COLO829 (cell line): ENCODE measurements at regions not wholly inside any gene's neighbourhood (a gene's known extent, or its start where the extent isn't known, plus 50 kb on each side); places are given as distances from the start of the nearest gene placed in this dataset.

ENCODE experiments used
- DNase-seq: peaks from one replicate; pipeline ENCODE4 v3.0.0; 2012; ENCODE audit warnings: low spot score

- peak; percentile 38 for DNase-seq
Measured at GRCh38 chr12:19572920-19573558, 133.7 kb downstream of the AEBP2 start.

GRCh38 chr12:19573866-19574265 is 134.6 kb downstream of the AEBP2 start:
- DNase-seq = no peak

- no peak for DNase-seq
Measured at GRCh38 chr12:19574601-19575000, 135.3 kb downstream of the AEBP2 start.

- DNase-seq = peak; percentile 50
Measured at GRCh38 chr12:19575337-19576243, 136.3 kb downstream of the AEBP2 start.

GRCh38 chr12:19576506-19577280 is 137.4 kb downstream of the AEBP2 start:
- no peak for DNase-seq

GRCh38 chr12:19577281-19577530 is 137.9 kb downstream of the AEBP2 start:
- DNase-seq = no peak

- no peak for DNase-seq
Measured at GRCh38 chr12:19584732-19585131, 145.4 kb downstream of the AEBP2 start.

- no peak for DNase-seq
Measured at GRCh38 chr12:19588951-19589350, 149.7 kb downstream of the AEBP2 start.

- DNase-seq = no peak
Measured at GRCh38 chr12:19591951-19592350, 152.7 kb downstream of the AEBP2 start.

- no peak for DNase-seq
Measured at GRCh38 chr12:19596434-19597166, 157.3 kb downstream of the AEBP2 start.

- DNase-seq = no peak
Measured at GRCh38 chr12:19597167-19598026, 158.1 kb downstream of the AEBP2 start.

- DNase-seq = no peak
Measured at GRCh38 chr12:19605720-19606119, 166.4 kb downstream of the AEBP2 start.

GRCh38 chr12:19608039-19608438 is 168.7 kb downstream of the AEBP2 start:
- DNase-seq = no peak

- DNase-seq = no peak
Measured at GRCh38 chr12:19613051-19613535, 173.8 kb downstream of the AEBP2 start.

- DNase-seq = no peak
Measured at GRCh38 chr12:19614601-19615383, 175.5 kb downstream of the AEBP2 start.

- DNase-seq = no peak
Measured at GRCh38 chr12:19615384-19615725, 176.1 kb downstream of the AEBP2 start.

GRCh38 chr12:19616781-19617180 is 177.5 kb downstream of the AEBP2 start:
- DNase-seq = no peak

- no peak for DNase-seq
Measured at GRCh38 chr12:19620222-19620621, 180.9 kb downstream of the AEBP2 start.

GRCh38 chr12:19623751-19624399 is 184.6 kb downstream of the AEBP2 start:
- DNase-seq = no peak

- DNase-seq = peak; percentile 18
Measured at GRCh38 chr12:19624491-19624890, 185.2 kb downstream of the AEBP2 start.
